ENCODE measurements at regions not wholly inside any gene's neighbourhood (a gene's known extent, or its start where the extent isn't known, plus 50 kb on each side); places are given as distances from the start of the nearest gene placed in this dataset.

- no peak for DNase-seq
Observed at GRCh38 chr16:85991425-85991824, 92.5 kb downstream of the IRF8 start.

GRCh38 chr16:85991856-85992255 lies 92.9 kb downstream of the IRF8 start:
- DNase-seq: no peak

GRCh38 chr16:85992359-85992758 lies 93.4 kb downstream of the IRF8 start:
- DNase-seq: no peak

GRCh38 chr16:85992779-85993178 lies 93.8 kb downstream of the IRF8 start:
- DNase-seq: no peak

- no peak for DNase-seq
Observed at GRCh38 chr16:85994492-85995490, 95.8 kb downstream of the IRF8 start.

GRCh38 chr16:85995541-85996423 lies 96.8 kb downstream of the IRF8 start:
- no peak for DNase-seq

GRCh38 chr16:85996843-85997242 lies 97.9 kb downstream of the IRF8 start:
- DNase-seq: no peak

- no peak for DNase-seq
Observed at GRCh38 chr16:85998171-85998867, 99.4 kb downstream of the IRF8 start.

- DNase-seq: no peak
Observed at GRCh38 chr16:85998868-85999729, 100.1 kb downstream of the IRF8 start.

- no peak for DNase-seq
Observed at GRCh38 chr16:85999778-86000177, 100.8 kb downstream of the IRF8 start.

GRCh38 chr16:86002178-86002900 lies 103.4 kb downstream of the IRF8 start:
- no peak for DNase-seq

GRCh38 chr16:86007524-86007923 lies 108.6 kb downstream of the IRF8 start:
- DNase-seq: no peak

GRCh38 chr16:86010680-86011141 lies 111.7 kb downstream of the IRF8 start:
- DNase-seq: no peak

GRCh38 chr16:86011532-86011931 lies 112.6 kb downstream of the IRF8 start:
- DNase-seq: no peak

GRCh38 chr16:86012221-86012620 lies 113.3 kb downstream of the IRF8 start:
- DNase-seq: no peak

- DNase-seq: no peak
Observed at GRCh38 chr16:86013867-86014266, 114.9 kb downstream of the IRF8 start.

GRCh38 chr16:86015606-86016005 lies 116.6 kb downstream of the IRF8 start:
- DNase-seq: no peak

GRCh38 chr16:86016201-86016965 lies 117.4 kb downstream of the IRF8 start:
- peak in 1 of 2 experiments; percentile 15 for DNase-seq

GRCh38 chr16:86018071-86018470 lies 119.1 kb downstream of the IRF8 start:
- DNase-seq: no peak

- no peak for DNase-seq
Observed at GRCh38 chr16:86018487-86018886, 119.5 kb downstream of the IRF8 start.
